ENCODE measurements at regions not wholly inside any gene's neighbourhood (a gene's known extent, or its start where the extent isn't known, plus 50 kb on each side); places are given as distances from the start of the nearest gene placed in this dataset.

GRCh38 chr4:73690051-73690738, 50.2 kb upstream of the CXCL8 start:
- TF ChIP-seq CEBPB (IDR thresholded peaks at IDR 0.05), result no peak
- TF ChIP-seq, protein P1, sequence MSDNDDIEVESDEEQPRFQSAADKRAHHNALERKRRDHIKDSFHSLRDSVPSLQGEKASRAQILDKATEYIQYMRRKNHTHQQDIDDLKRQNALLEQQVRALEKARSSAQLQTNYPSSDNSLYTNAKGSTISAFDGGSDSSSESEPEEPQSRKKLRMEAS (IDR thresholded peaks at IDR 0.05), result no peak
- TF ChIP-seq EP300 (IDR thresholded peaks at IDR 0.05; ENCODE audit: borderline replicate concordance), result no peak
- no peak for TF ChIP-seq TAF1 (IDR thresholded peaks at IDR 0.05; ENCODE audit: low read depth)
- TF ChIP-seq RAD21 (IDR thresholded peaks at IDR 0.05; ENCODE audit: low read depth), result no peak

All from Ishikawa (cell line).